Endothelial cell of umbilical vein (primary cell): ENCODE measurements at regions not wholly inside any gene's neighbourhood (a gene's known extent, or its start where the extent isn't known, plus 50 kb on each side); places are given as distances from the start of the nearest gene placed in this dataset.

Source experiments
- BruUV-seq: library from RNA; stranded (reverse); fragments of 400-500 nt; replicated peaks from 2 replicates; lab custom pipeline; 2021; lab: Mats Ljungman, UMichigan
- CTCF ChIA-PET: fragments of 300-600, 350-600 bp; sonication (Branson Sonifier 250); formaldehyde crosslinking; loops from one replicate; lab custom pipeline; 2021; ENCODE audit warnings: antibody characterized with exemption, inconsistent platforms; lab: Charles Lee
- POLR2A ChIA-PET: fragments of 300-600, 350-600 bp; sonication (Branson Sonifier 250); formaldehyde crosslinking; loops from one replicate; lab custom pipeline; 2021; ENCODE audit warnings: antibody characterized with exemption, inconsistent platforms; lab: Charles Lee
- DNase-seq: peaks from one replicate; pipeline ENCODE4 v3.0.0-alpha.2; 2011; ENCODE audit warnings: low read depth, low spot score
- FAIRE-seq: peaks from 2 replicates; lab custom pipeline; 2011; peaks lifted over from hg19 to GRCh38; lab: Jason Lieb, UNC
- H2AFZ ChIP-seq: 2 replicates; pipeline ENCODE4 v1.6.0; 2012; ENCODE audit warnings: low read depth, low read length, control low read depth, inconsistent platforms
- H3K27ac ChIP-seq: 2 replicates; pipeline ENCODE4 v1.5.1; 2011; ENCODE audit warnings: low read depth, mild to moderate bottlenecking, control low read depth, low read length, moderate library complexity; ENCODE audit not compliant: insufficient read depth
- H3K27me3 ChIP-seq, 2 experiments: 2 replicates each; pipeline versions ENCODE4 v1.6.0 to v1.6.1; 2011; ENCODE audit warnings: low read length in 2 of 2, mixed read lengths in 1 of 2; ENCODE audit not compliant: control insufficient read depth in 2 of 2, insufficient read depth in 2 of 2
- H3K36me3 ChIP-seq, 2 experiments: 2 replicates in 1 of 2; 3 replicates in 1 of 2; pipeline ENCODE4 v1.5.1; 2011; ENCODE audit warnings: low read length in 2 of 2, mild to moderate bottlenecking in 1 of 2, moderate library complexity in 1 of 2; ENCODE audit not compliant: control insufficient read depth in 2 of 2, insufficient read depth in 2 of 2; ENCODE audit errors: extremely low read depth in 1 of 2
- H3K4me1 ChIP-seq: 3 replicates; pipeline ENCODE4 v1.5.1; 2011; ENCODE audit warnings: mild to moderate bottlenecking, low read length; ENCODE audit not compliant: control insufficient read depth, insufficient read depth; ENCODE audit errors: extremely low read depth
- H3K4me2 ChIP-seq: 2 replicates; pipeline ENCODE4 v1.6.1; 2011; ENCODE audit warnings: low read length, control low read depth, mixed read lengths; ENCODE audit not compliant: insufficient read depth
- H3K4me3 ChIP-seq, 3 experiments: fragments of 200-600 bp in 1 of 3; sonication (generic), shearing (Covaris generic) in 1 of 3; replicated peaks in 1 of 3; 2 replicates each; pipeline ENCODE4 v1.5.1; 2011 to 2016; ENCODE audit warnings: control low read depth in 3 of 3, low read length in 3 of 3, mild to moderate bottlenecking in 2 of 3, inconsistent platforms in 1 of 3, low read depth in 1 of 3, moderate library complexity in 1 of 3; ENCODE audit not compliant: insufficient read depth in 1 of 3
- H3K79me2 ChIP-seq: 2 replicates; pipeline ENCODE4 v1.6.0; 2012; ENCODE audit warnings: low read length, inconsistent platforms; ENCODE audit not compliant: control insufficient read depth, insufficient read depth
- H3K9ac ChIP-seq: replicated peaks from 2 replicates; pipeline ENCODE3; 2011; ENCODE audit warnings: low read length, control low read depth; ENCODE audit not compliant: insufficient read depth; ENCODE audit errors: extremely low read depth
- H3K9me1 ChIP-seq: replicated peaks from 3 replicates; pipeline ENCODE4 v1.6.0; 2011; ENCODE audit warnings: mild to moderate bottlenecking, low read length; ENCODE audit not compliant: control insufficient read depth, insufficient read depth; ENCODE audit errors: extremely low read depth
- H3K9me3 ChIP-seq: replicated peaks from 2 replicates; pipeline ENCODE4 v1.5.1; 2012; ENCODE audit warnings: low read length, inconsistent platforms; ENCODE audit not compliant: control insufficient read depth, insufficient read depth
- H4K20me1 ChIP-seq: replicated peaks from 2 replicates; pipeline ENCODE3; 2011; ENCODE audit warnings: mild to moderate bottlenecking, low read length; ENCODE audit not compliant: control insufficient read depth, insufficient read depth; ENCODE audit errors: extremely low read depth
- CTCF ChIP-seq, 2 donors: IDR thresholded peaks; 1 replicate in 1 of 2; 2 replicates in 1 of 2; pipeline ENCODE4 v1.5.1; 2011; ENCODE audit warnings: low read length in 2 of 2, mild to moderate bottlenecking in 2 of 2, moderate library complexity in 2 of 2, control low read depth in 1 of 2, inconsistent platforms in 1 of 2, low read depth in 1 of 2; ENCODE audit not compliant: insufficient read depth in 1 of 2; ENCODE audit errors: extremely low read depth in 1 of 2
- EZH2 ChIP-seq: IDR thresholded peaks from 2 replicates; pipeline ENCODE4 v1.6.1; 2012; ENCODE audit warnings: borderline replicate concordance, low read depth, mild to moderate bottlenecking, moderate library complexity, low read length, inconsistent platforms; ENCODE audit not compliant: severe bottlenecking
- FOS ChIP-seq: IDR thresholded peaks from 2 replicates; pipeline ENCODE4 v1.6.1; 2011; ENCODE audit warnings: mild to moderate bottlenecking, low read length, moderate library complexity, borderline replicate concordance; ENCODE audit not compliant: insufficient read depth
- GATA2 ChIP-seq: IDR thresholded peaks from 2 replicates; pipeline ENCODE4 v1.7.0; 2011; ENCODE audit warnings: low read depth, mild to moderate bottlenecking, moderate library complexity, mixed read lengths, low read length; ENCODE audit not compliant: insufficient read length, insufficient read depth
- JUN ChIP-seq: IDR thresholded peaks from 2 replicates; pipeline ENCODE4 v1.6.1; 2011; ENCODE audit warnings: borderline replicate concordance, low read depth; ENCODE audit not compliant: insufficient read length, insufficient read depth
- MYC ChIP-seq: IDR thresholded peaks from one replicate; pipeline ENCODE4 v1.6.1; 2011; ENCODE audit warnings: mild to moderate bottlenecking, low read depth, low read length
- POLR2A ChIP-seq: IDR thresholded peaks from 2 replicates; pipeline ENCODE4 v1.6.1; 2012; ENCODE audit warnings: low read depth, mild to moderate bottlenecking, control low read depth, low read length
- POLR2AphosphoS5 ChIP-seq: IDR thresholded peaks from 2 replicates; pipeline ENCODE4 v1.6.1; 2012; ENCODE audit warnings: low read depth, mild to moderate bottlenecking, control low read depth, low read length, moderate library complexity; ENCODE audit not compliant: insufficient read depth
- dilution Hi-C: fragments of 300-500 bp; cut with MboI; formaldehyde crosslinking; loops from one replicate; pipeline ENCODE4 v1.15.0; 2019; ENCODE audit warnings: low sequenced_read_pairs; ENCODE audit not compliant: extremely low pct_ligation_motif_present
- intact Hi-C: fragments of 100-400 bp; cut with micrococcal nuclease; formaldehyde crosslinking; loops from one replicate; pipeline ENCODE4 v1.10.0; 2022
- TF ChIP-seq, protein P1 (sequence below): IDR thresholded peaks from 2 replicates; pipeline ENCODE4 v1.6.1; 2011; ENCODE audit not compliant: insufficient read depth, insufficient read length

DNA sequence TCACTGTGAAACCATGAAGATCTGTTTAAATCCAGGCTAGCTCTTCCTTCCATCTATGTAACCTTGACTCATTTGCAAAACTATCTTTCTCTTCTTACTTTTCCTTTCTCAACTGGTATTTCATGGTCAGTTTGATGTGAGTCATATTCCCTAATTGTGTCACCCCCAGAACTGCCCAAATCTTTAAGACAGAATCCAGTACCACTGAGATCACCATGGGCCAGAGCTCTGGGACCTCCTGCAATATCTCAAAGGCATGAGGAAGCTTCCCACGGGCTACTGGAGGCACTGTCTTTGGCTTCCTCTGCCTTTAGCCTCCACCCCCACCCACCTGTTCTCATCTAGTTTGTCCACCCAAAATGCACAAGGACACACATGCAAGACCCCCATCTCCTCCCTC, 274.4 kb upstream of the FMN2 start:
- Histone ChIP-seq H3K27ac (no peak overlapping the region), H2AFZ (no peak overlapping the region), H3K79me2 (no peaks in the 10 kb centered on the region), H3K36me3 (no peaks in the 10 kb centered on the region), H3K9me1 (no peaks in the 10 kb centered on the region), H3K4me1 (no peaks in the 10 kb centered on the region), H3K4me3 (no peak overlapping the region), H4K20me1 (no peaks in the 10 kb centered on the region), H3K27me3 (no peaks in the 10 kb centered on the region), H3K9ac (no peak overlapping the region), H3K9me3 (peaks cover 7% of the 10 kb centered on the region), H3K4me2 (no peak overlapping the region)
- intact Hi-C loops = no loop called here
- ChIA-PET CTCF (no interaction called here), POLR2A (no interaction called here)
- TF ChIP-seq, protein P1, sequence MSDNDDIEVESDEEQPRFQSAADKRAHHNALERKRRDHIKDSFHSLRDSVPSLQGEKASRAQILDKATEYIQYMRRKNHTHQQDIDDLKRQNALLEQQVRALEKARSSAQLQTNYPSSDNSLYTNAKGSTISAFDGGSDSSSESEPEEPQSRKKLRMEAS = no peak
- TF ChIP-seq POLR2AphosphoS5 (no peak), EZH2 (no peak), CTCF (IDR thresholded peaks at IDR 0.05; ENCODE audit: extremely low read depth in 1 of 2, insufficient read depth in 1 of 2, low read depth in 1 of 2, low read length in 2 of 2) (no peak), GATA2 (no peak), POLR2A (no peak), JUN (no peak), FOS (no peak), MYC (no peak)
- DNase-seq (no peak), FAIRE-seq (no peak)
- dilution Hi-C loops = no loop called here
- no TSS peak for BruUV-seq
